Muscle layer of duodenum (tissue), 2 donors: ENCODE measurements at regions not wholly inside any gene's neighbourhood (a gene's known extent, or its start where the extent isn't known, plus 50 kb on each side); places are given as distances from the start of the nearest gene placed in this dataset.

ENCODE experiments used
- H3K27ac ChIP-seq: one replicate; pipeline ENCODE4 v1.7.0; 2013; ENCODE audit warnings: mild to moderate bottlenecking, low read length
- H3K27me3 ChIP-seq: one replicate; pipeline ENCODE4 v1.7.0; 2013; ENCODE audit warnings: low read depth, mild to moderate bottlenecking, control low read depth, low read length
- H3K36me3 ChIP-seq, 2 donors: one replicate each; pipeline ENCODE4 v1.7.0; 2013; ENCODE audit warnings: low read length in 2 of 2, control low read depth in 1 of 2, mild to moderate bottlenecking in 1 of 2; ENCODE audit not compliant: insufficient read depth in 2 of 2, control insufficient read depth in 1 of 2
- H3K4me1 ChIP-seq, 2 donors: one replicate each; pipeline ENCODE4 v1.7.0; 2013; ENCODE audit warnings: low read length in 2 of 2, mild to moderate bottlenecking in 2 of 2, control low read depth in 1 of 2, moderate library complexity in 1 of 2; ENCODE audit not compliant: insufficient read depth in 2 of 2, control insufficient read depth in 1 of 2
- H3K4me3 ChIP-seq, 2 donors: one replicate each; pipeline ENCODE4 v1.7.0; 2013; ENCODE audit warnings: low read length in 2 of 2, low read depth in 1 of 2, mild to moderate bottlenecking in 1 of 2
- H3K9me3 ChIP-seq, 2 donors: one replicate each; pipeline ENCODE4 v1.7.0; 2013; ENCODE audit warnings: low read length in 2 of 2, control low read depth in 1 of 2, mild to moderate bottlenecking in 1 of 2; ENCODE audit not compliant: control insufficient read depth in 1 of 2
- donor health status: healthy.

- no peak overlapping the region for H3K27ac ChIP-seq
- no peaks in the 10 kb centered on the region for H3K27me3 ChIP-seq
- no peaks in the 10 kb centered on the region for H3K36me3 ChIP-seq
- H3K4me1 ChIP-seq: peaks cover 21 to 33% of the 10 kb centered on the region in 2 donors
- H3K4me3 ChIP-seq: no peak overlapping the region
- no peaks in the 10 kb centered on the region for H3K9me3 ChIP-seq
Observed at GRCh38 chr13:33725340-33725739, 92.6 kb upstream of the RFC3 start.

DNA sequence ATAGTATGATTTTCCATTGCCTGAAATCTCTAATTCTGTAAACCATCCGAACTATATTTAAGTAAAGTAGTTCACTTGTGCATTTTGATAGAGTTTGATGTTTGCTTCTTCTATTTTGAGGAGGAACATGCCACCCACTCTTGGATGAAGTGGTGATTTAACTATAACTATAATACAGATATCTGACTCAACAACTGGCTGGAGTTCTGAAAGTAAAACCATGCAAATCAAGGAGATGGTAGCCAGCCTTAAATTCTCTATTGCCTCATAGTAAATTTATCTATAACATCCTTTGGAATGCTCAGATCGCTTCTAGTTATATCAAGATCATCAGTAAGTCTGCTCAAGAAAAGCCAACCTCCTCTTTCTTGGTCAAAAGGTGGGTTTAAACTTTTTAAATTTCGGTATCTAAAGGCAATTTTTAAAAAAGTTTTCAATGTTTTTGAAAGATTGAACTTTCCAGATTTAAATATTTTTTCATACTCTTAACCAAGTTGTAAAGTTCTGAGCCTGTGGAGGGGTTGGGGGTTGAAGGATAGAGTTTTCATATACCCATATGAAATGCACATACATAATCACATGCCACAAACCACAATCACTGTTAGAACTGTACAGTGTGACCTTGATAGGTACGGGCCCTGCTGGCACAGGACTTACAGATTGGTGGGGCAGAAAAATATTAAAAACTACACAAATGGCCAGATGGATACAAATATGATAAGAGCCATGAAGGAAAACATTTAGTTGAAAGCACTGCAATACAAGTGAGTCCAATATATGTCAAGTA, 90.5 kb upstream of the RFC3 start:
- no peaks in the 10 kb centered on the region for H3K36me3 ChIP-seq
- no peak overlapping the region for H3K27ac ChIP-seq
- no peaks in the 10 kb centered on the region for H3K27me3 ChIP-seq
- H3K4me3 ChIP-seq: no peak overlapping the region
- no peaks in the 10 kb centered on the region for H3K9me3 ChIP-seq
- H3K4me1 ChIP-seq: peaks cover 11 to 26% of the 10 kb centered on the region in 2 donors

GRCh38 chr13:33728271-33729037, 89.5 kb upstream of the RFC3 start:
- no peaks in the 10 kb centered on the region for H3K9me3 ChIP-seq
- H3K27me3 ChIP-seq: no peaks in the 10 kb centered on the region
- no peak overlapping the region for H3K4me3 ChIP-seq
- peaks cover 4 to 18% of the 10 kb centered on the region in 2 donors for H3K4me1 ChIP-seq
- peak overlapping the region; percentile 37 for H3K27ac ChIP-seq
- no peaks in the 10 kb centered on the region for H3K36me3 ChIP-seq

GRCh38 chr13:33730147-33730546, 87.8 kb upstream of the RFC3 start:
- H3K27ac ChIP-seq: peak overlapping the region; percentile 28
- H3K9me3 ChIP-seq: no peaks in the 10 kb centered on the region
- H3K36me3 ChIP-seq: no peaks in the 10 kb centered on the region
- peaks cover 0 to 12% of the 10 kb centered on the region in 2 donors for H3K4me1 ChIP-seq
- no peak overlapping the region for H3K4me3 ChIP-seq
- H3K27me3 ChIP-seq: no peaks in the 10 kb centered on the region

DNA sequence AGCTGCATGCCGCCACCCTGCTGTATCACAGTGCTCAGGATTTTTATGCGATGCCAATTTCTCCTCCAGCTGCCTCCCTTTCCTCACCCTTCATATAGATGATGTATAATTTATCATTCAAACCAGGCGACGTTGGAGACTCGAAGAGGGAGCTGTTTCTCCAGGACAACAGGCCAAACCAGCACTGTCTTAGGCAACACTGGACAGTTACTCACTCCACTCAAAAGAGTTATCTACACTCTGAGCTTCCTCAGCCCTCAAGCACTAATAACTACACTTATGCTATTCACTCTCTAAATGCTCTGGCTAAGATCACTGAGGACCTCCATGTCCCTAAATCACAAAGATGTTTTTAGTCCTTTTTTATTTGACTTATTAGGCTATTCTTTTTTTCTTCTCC, 87.3 kb upstream of the RFC3 start:
- no peaks in the 10 kb centered on the region for H3K9me3 ChIP-seq
- H3K36me3 ChIP-seq: no peaks in the 10 kb centered on the region
- H3K4me1 ChIP-seq: peaks cover 0 to 12% of the 10 kb centered on the region in 2 donors
- peak overlapping the region; percentile 28 for H3K27ac ChIP-seq
- no peaks in the 10 kb centered on the region for H3K27me3 ChIP-seq
- no peak overlapping the region for H3K4me3 ChIP-seq

DNA sequence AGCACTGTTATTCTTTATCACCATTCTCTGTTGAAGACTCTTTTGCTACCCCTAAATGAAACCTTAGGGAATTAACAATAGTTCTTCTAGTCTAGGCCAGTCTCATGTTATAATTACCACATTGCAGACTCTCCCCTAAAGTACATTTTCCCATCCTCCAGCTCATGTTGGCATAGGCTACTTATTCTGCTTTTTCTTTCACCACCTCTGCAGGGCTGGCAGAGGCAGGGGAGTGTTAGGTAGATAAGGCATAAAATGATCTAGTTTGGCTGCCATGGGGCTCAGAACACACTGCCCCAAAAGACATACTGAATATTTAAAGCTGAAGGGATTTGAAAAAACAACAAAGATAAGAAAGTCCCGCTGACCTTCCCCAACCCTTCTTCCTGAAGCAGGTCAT, 82.7 kb upstream of the RFC3 start:
- Histone ChIP-seq H3K27ac (no peak overlapping the region), H3K4me1 (peaks cover 0 to 4% of the 10 kb centered on the region in 2 donors), H3K36me3 (no peaks in the 10 kb centered on the region), H3K27me3 (no peaks in the 10 kb centered on the region), H3K9me3 (no peaks in the 10 kb centered on the region), H3K4me3 (no peak overlapping the region)

DNA sequence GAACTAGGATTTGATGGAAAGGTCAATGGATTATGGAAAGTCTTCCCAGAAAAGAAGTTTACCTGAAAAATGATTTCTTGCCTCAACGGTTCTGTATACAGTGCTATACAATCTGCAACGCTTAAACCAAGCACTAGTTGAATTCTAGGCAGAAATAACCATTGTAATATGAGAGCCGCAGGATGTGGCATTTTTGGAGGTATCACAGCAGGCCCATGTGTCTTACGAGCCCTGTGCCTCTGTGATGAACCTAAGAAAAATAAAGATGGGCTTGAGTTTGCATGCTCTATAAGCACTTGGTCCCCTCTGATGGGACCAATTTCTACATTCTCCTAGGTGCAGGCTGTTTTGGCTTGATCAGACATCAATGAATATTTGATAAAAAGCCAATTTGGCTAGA, 78.7 kb upstream of the RFC3 start:
- Histone ChIP-seq H3K27me3 (no peaks in the 10 kb centered on the region), H3K27ac (no peak overlapping the region), H3K9me3 (no peaks in the 10 kb centered on the region), H3K36me3 (no peaks in the 10 kb centered on the region), H3K4me1 (peaks cover 0 to 4% of the 10 kb centered on the region in 2 donors), H3K4me3 (no peak overlapping the region)

DNA sequence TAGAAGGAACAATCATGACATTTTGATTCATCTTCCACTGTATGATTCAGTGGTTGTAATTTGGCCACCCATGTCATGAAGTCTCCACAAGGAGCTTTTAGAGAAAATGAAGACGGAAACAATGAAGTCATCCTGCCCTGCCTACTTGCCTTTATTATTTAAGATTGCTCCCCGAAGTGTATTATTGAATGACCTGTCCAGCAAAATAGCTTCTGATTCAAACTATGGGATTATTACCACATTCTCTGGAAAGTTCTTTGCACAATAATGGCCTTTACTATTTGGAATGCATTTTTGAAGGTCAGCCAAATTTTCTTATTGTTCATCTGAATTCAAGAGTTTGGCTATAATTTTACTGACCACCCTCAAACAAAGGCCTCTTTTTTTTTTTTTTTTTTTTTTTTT, 77.8 kb upstream of the RFC3 start:
- no peaks in the 10 kb centered on the region for H3K36me3 ChIP-seq
- H3K27ac ChIP-seq: no peak overlapping the region
- H3K27me3 ChIP-seq: no peaks in the 10 kb centered on the region
- no peak overlapping the region for H3K4me3 ChIP-seq
- peaks cover 3 to 4% of the 10 kb centered on the region in 2 donors for H3K4me1 ChIP-seq
- H3K9me3 ChIP-seq: no peaks in the 10 kb centered on the region

- Histone ChIP-seq H3K27me3 (no peaks in the 10 kb centered on the region), H3K27ac (no peak overlapping the region)
Observed at GRCh38 chr13:33742321-33742720, 75.6 kb upstream of the RFC3 start.

DNA sequence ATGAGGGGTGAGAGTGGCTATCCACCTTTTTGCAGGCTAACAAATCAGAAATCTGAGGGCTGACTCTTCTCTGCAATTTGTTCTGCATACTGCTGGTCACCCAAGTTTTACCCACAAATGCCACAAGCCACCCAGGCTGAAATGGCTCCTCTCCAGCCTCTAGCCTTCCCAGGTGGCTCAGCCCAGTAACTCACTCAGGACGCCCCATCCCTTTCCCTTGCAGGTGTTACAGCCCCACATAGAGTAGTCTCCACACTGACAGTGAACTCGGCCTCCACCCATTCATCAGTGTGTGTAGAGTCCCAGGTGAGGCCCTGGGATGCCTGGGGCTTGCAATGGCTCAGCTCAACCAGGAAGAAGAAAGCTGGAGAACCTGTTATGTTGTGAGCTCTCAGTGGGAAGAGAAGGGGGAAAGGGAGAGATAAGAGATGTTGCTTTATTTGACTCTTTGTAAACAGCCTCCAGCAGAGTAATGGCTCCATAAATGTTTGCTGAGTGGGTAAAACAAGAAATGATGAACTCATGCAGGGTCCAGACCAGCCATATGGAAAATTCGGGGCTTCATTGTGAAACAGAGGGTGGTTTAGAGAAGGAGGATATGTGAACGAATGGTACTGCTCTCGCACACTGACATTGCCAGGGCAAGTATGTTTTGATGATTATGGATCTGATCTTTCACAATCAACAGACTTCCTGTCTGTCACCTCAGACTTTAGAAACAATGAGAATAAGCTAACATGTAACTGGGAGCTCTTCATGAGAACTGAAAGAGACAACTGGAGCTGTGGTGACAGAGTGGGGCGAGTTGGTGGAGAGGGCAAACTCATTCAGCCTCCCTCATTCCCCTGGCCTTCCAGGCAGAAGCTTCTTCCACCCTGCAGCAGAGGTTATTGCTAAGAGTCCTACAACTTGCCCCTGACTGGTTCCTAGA, 74.2 kb upstream of the RFC3 start:
- no peaks in the 10 kb centered on the region for H3K9me3 ChIP-seq

More at GRCh38 chr13:33742321-33742720, 75.6 kb upstream of the RFC3 start:
- Histone ChIP-seq H3K9me3 (no peaks in the 10 kb centered on the region), H3K4me1 (peaks cover 7 to 8% of the 10 kb centered on the region in 2 donors), H3K36me3 (no peaks in the 10 kb centered on the region), H3K4me3 (no peak overlapping the region)

More for the DNA sequence above, 74.2 kb upstream of the RFC3 start:
- Histone ChIP-seq H3K4me3 (no peak overlapping the region), H3K36me3 (no peaks in the 10 kb centered on the region), H3K27ac (no peak overlapping the region), H3K4me1 (peaks cover 7 to 8% of the 10 kb centered on the region in 2 donors), H3K27me3 (no peaks in the 10 kb centered on the region)
